ENCODE measurements at regions not wholly inside any gene's neighbourhood (a gene's known extent, or its start where the extent isn't known, plus 50 kb on each side); places are given as distances from the start of the nearest gene placed in this dataset.

DNA sequence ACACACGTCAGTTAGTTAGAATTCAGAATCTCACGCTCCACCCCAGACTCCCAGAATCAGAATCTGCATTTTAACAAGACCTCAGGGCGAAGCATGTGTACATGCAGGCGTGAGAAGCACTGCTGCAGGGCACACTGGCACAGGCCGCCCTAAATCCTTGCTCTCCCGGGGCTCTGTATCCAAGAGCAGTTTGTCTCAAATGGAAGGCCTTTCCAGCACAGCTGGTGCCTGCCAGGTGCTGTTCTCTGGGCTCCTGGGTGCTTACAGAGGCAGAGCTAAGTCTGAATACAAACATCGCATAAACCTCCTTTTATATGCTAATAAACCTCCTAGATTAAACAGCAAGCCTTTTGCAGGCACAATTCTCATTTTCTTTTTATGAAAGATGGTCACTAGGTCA is 119.1 kb upstream of the CD93 start:
- TF ChIP-seq, protein P1, sequence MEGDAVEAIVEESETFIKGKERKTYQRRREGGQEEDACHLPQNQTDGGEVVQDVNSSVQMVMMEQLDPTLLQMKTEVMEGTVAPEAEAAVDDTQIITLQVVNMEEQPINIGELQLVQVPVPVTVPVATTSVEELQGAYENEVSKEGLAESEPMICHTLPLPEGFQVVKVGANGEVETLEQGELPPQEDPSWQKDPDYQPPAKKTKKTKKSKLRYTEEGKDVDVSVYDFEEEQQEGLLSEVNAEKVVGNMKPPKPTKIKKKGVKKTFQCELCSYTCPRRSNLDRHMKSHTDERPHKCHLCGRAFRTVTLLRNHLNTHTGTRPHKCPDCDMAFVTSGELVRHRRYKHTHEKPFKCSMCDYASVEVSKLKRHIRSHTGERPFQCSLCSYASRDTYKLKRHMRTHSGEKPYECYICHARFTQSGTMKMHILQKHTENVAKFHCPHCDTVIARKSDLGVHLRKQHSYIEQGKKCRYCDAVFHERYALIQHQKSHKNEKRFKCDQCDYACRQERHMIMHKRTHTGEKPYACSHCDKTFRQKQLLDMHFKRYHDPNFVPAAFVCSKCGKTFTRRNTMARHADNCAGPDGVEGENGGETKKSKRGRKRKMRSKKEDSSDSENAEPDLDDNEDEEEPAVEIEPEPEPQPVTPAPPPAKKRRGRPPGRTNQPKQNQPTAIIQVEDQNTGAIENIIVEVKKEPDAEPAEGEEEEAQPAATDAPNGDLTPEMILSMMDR (conservative IDR thresholded peaks at IDR 0.05), result no peak
- no peak for TF ChIP-seq ZFX (IDR thresholded peaks at IDR 0.05)
